Naive thymus-derived CD8-positive, alpha-beta T cell (primary cell): ENCODE measurements at regions not wholly inside any gene's neighbourhood (a gene's known extent, or its start where the extent isn't known, plus 50 kb on each side); places are given as distances from the start of the nearest gene placed in this dataset.

ENCODE experiments used
- ATAC-seq, 2 donors: fragments of 150-1000 bp; cut with Tn5 transposase in 1 of 2; sonication (Bioruptor Pico), chemical (Tn5 transposase) in 1 of 2; 1 replicate in 1 of 2; 2 replicates in 1 of 2; pipeline ENCODE4 v1.10.0; 2021; ENCODE audit warnings: mild to moderate bottlenecking in 2 of 2, moderate library complexity in 2 of 2
- POLR2A ChIA-PET: fragments of 350-600 bp; sonication (Branson Sonifier 250); formaldehyde crosslinking; loops from one replicate; lab custom pipeline; 2021; ENCODE audit warnings: antibody characterized with exemption; lab: Charles Lee
- DNase-seq, 10 donors: peaks; one replicate each; pipeline versions ENCODE4 v3.0.0 to v3.0.0-alpha.2; 2020 to 2022
- H3K27ac Mint-ChIP-seq, 10 donors: one replicate each; pipeline ENCODE4 v1.8.0; 2020 to 2022; ENCODE audit warnings: mild to moderate bottlenecking in 10 of 10, mixed read lengths in 10 of 10, moderate library complexity in 4 of 10, inconsistent platforms in 1 of 10
- H3K27me3 Mint-ChIP-seq, 5 donors: one replicate each; pipeline ENCODE4 v1.8.0; 2021 to 2022; ENCODE audit warnings: mixed read lengths in 5 of 5
- H3K36me3 Mint-ChIP-seq, 3 donors: one replicate each; pipeline ENCODE4 v1.8.0; 2020 to 2022; ENCODE audit warnings: mixed read lengths in 3 of 3, mild to moderate bottlenecking in 2 of 3, inconsistent platforms in 1 of 3
- H3K4me1 Mint-ChIP-seq, 4 donors: one replicate each; pipeline ENCODE4 v1.8.0; 2021 to 2022; ENCODE audit warnings: mixed read lengths in 4 of 4
- H3K4me3 Mint-ChIP-seq, 10 donors: one replicate each; pipeline ENCODE4 v1.8.0; 2020 to 2022; ENCODE audit warnings: mild to moderate bottlenecking in 10 of 10, mixed read lengths in 10 of 10, moderate library complexity in 6 of 10, inconsistent platforms in 1 of 10
- H3K9me3 Mint-ChIP-seq, 9 donors: one replicate each; pipeline ENCODE4 v1.8.0; 2020 to 2022; ENCODE audit warnings: mixed read lengths in 9 of 9, mild to moderate bottlenecking in 3 of 9, inconsistent platforms in 1 of 9, moderate library complexity in 1 of 9

DNA sequence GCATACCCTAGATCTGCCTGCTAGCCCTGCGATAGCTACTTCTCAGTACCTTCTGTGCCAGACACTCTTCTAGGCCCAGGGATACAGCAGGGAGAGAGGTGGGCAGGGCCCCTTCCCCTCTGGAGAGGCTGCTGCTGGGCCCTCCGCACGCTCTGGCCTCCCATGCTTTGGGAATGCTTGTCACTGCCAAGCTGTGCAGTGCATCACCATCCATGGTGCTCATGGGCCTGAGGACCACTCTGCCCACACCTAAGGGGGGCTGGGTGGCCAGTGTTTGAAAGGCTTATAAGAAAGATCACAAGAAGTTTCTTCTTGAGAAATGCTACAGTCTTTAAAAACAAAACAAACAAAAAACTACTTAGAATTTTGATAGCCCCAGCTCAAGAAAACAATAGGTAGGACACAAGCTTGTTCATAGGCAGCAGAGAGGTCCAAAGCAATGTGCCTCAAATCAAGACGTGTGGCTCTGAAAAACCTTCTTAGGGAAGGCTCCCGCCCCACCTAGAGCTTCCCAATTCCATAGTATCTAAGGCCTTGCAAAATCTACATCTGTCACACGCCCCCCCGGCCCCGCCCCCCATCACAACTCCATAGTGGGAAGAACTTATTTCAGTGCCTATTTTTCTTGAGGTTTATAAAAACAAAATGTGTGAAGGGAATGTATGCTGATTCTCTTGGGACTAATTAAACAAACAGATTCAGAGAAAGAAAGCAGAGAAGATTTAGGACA, 145.8 kb downstream of the TM9SF2 start:
- no peak for DNase-seq
- Mint-ChIP-seq H3K36me3 (peaks cover 0 to 5% (median 0%) of the 10 kb centered on the region in 3 donors), H3K27me3 (no peaks in the 10 kb centered on the region), H3K9me3 (no peaks in the 10 kb centered on the region), H3K4me3 (no peak overlapping the region), H3K27ac (no peak overlapping the region), H3K4me1 (peaks cover 0 to 10% (median 3%) of the 10 kb centered on the region in 4 donors)
- no peak for ATAC-seq
- POLR2A ChIA-PET = interaction anchor here (0.6 kb wide), 1 partner anchor 400 kb away, joined by 3 read pairs; no protein-coding TSS in a partner anchor

DNA sequence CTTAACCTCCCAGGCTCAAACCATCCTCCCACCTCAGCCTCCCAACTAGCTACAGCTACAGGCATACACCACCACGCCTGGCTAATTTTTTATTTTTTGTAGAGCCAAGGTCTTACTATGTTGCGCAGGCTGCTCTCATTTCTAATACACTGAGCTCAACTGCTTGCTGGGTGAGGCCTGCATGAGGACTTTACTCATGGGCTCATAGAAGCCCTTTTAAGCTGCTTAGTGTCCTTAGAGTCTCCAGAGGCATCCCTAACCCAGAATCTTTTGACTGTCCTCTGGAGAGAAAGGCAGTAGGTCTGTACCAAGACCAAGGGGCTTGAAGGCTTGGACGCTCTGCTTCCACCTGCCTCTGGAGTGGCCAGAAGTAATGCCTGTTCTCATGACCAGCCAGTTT, 141.6 kb downstream of the TM9SF2 start:
- ATAC-seq (no peak), DNase-seq (no peak)
- no peaks in the 10 kb centered on the region for H3K9me3 Mint-ChIP-seq
- POLR2A ChIA-PET = interaction anchor here (0.6 kb wide), 1 partner anchor 1032 kb away, joined by 3 read pairs; the partner anchor contains the start of gene TMTC4
- H3K27me3 Mint-ChIP-seq = peaks cover 0 to 1% (median 0%) of the 10 kb centered on the region in 5 donors
- peaks cover 0 to 7% (median 3%) of the 10 kb centered on the region in 4 donors for H3K4me1 Mint-ChIP-seq
- H3K27ac Mint-ChIP-seq = peak overlapping the region in 4 of 10 donors; percentile 26 to 64 (median 46)
- H3K36me3 Mint-ChIP-seq = no peaks in the 10 kb centered on the region
- no peak overlapping the region for H3K4me3 Mint-ChIP-seq

- no peak for ATAC-seq
- POLR2A ChIA-PET = no interaction called here
- no peak overlapping the region for H3K27ac Mint-ChIP-seq
- no peaks in the 10 kb centered on the region for H3K9me3 Mint-ChIP-seq
- peaks cover 0 to 7% (median 3%) of the 10 kb centered on the region in 4 donors for H3K4me1 Mint-ChIP-seq
- no peak overlapping the region for H3K4me3 Mint-ChIP-seq
- peaks cover 0 to 1% (median 0%) of the 10 kb centered on the region in 5 donors for H3K27me3 Mint-ChIP-seq
- H3K36me3 Mint-ChIP-seq = no peaks in the 10 kb centered on the region
- no peak for DNase-seq
Observed at GRCh38 chr13:99642006-99642405, 140.7 kb downstream of the TM9SF2 start.

DNA sequence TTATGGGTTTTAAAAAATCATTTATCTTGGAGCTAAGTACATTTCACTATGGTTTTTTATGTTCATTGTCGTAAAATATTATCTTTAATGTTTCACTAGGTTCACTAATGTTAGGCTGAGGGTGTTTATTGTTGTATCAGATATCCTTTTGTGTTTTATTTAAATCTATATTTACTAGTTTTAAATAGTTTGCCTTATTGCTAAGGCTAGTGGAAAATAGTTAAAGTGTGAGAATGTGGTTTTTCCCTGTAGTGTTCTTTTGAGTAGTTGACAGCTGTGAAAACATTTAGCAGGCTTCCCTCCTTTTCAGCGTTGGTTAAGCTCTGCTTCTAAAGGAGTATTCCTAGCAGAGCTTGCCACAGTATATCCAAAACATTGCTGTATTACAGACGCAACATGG, 139.0 kb downstream of the TM9SF2 start:
- Mint-ChIP-seq H3K9me3 (no peaks in the 10 kb centered on the region), H3K4me1 (peaks cover 0 to 12% (median 8%) of the 10 kb centered on the region in 4 donors), H3K27me3 (peaks cover 0 to 1% (median 0%) of the 10 kb centered on the region in 5 donors), H3K4me3 (no peak overlapping the region), H3K36me3 (no peaks in the 10 kb centered on the region), H3K27ac (no peak overlapping the region)
- ATAC-seq (no peak), DNase-seq (no peak)
- POLR2A ChIA-PET = no interaction called here

DNA sequence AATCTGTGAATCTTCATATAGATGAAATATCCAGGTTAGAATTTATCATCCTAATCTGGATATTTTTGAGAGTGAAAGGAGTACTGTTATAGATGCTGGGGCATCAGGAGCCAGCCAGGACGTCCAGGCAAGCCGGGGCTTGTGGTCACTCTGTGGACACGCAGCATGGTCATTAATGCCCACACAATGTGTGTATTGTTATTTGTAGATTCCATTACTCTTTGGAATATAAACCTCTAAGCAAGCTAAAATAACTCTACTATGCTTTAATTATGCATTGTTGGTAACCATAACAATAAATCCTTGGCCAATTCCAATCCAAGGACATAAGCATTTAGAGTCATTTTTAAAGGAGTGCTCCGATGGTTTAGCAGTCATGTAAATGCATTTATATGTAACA, 137.9 kb downstream of the TM9SF2 start:
- Mint-ChIP-seq H3K9me3 (no peaks in the 10 kb centered on the region), H3K4me3 (no peak overlapping the region), H3K27ac (no peak overlapping the region), H3K36me3 (peaks cover 0 to 3% (median 0%) of the 10 kb centered on the region in 3 donors), H3K4me1 (peaks cover 0 to 18% (median 9%) of the 10 kb centered on the region in 4 donors), H3K27me3 (peaks cover 0 to 1% (median 0%) of the 10 kb centered on the region in 5 donors)
- POLR2A ChIA-PET = no interaction called here
- DNase-seq (no peak), ATAC-seq (no peak)

- POLR2A ChIA-PET = no interaction called here
- no peak overlapping the region for H3K4me3 Mint-ChIP-seq
- H3K27me3 Mint-ChIP-seq = peaks cover 0 to 1% (median 0%) of the 10 kb centered on the region in 5 donors
- peaks cover 3 to 19% (median 7%) of the 10 kb centered on the region in 4 donors for H3K4me1 Mint-ChIP-seq
- no peak overlapping the region for H3K27ac Mint-ChIP-seq
- no peak for ATAC-seq
- no peak for DNase-seq
- H3K36me3 Mint-ChIP-seq = peaks cover 0 to 10% (median 7%) of the 10 kb centered on the region in 3 donors
- peaks cover 0 to 5% (median 0%) of the 10 kb centered on the region in 9 donors for H3K9me3 Mint-ChIP-seq
Observed at GRCh38 chr13:99636728-99637353, 135.6 kb downstream of the TM9SF2 start.

- Mint-ChIP-seq H3K4me3 (no peak overlapping the region), H3K36me3 (peaks cover 0 to 10% (median 8%) of the 10 kb centered on the region in 3 donors)
Observed at GRCh38 chr13:99636306-99636705, 135.0 kb downstream of the TM9SF2 start.

GRCh38 chr13:99634672-99635071, 133.4 kb downstream of the TM9SF2 start:
- peak overlapping the region in 1 of 10 donors; percentile 81 for H3K27ac Mint-ChIP-seq
- DNase-seq (no peak), ATAC-seq (no peak)
- H3K27me3 Mint-ChIP-seq = no peaks in the 10 kb centered on the region
- H3K36me3 Mint-ChIP-seq = peaks cover 0 to 10% (median 8%) of the 10 kb centered on the region in 3 donors
- H3K4me3 Mint-ChIP-seq = no peak overlapping the region
- peaks cover 3 to 19% (median 7%) of the 10 kb centered on the region in 4 donors for H3K4me1 Mint-ChIP-seq
- peaks cover 0 to 7% (median 0%) of the 10 kb centered on the region in 9 donors for H3K9me3 Mint-ChIP-seq
- POLR2A ChIA-PET = interaction anchor here (0.7 kb wide), 1 partner anchor 15 kb away, joined by 3 read pairs; no protein-coding TSS in a partner anchor

More at GRCh38 chr13:99636306-99636705, 135.0 kb downstream of the TM9SF2 start:
- ATAC-seq = no peak
- H3K27ac Mint-ChIP-seq = no peak overlapping the region
- peaks cover 0 to 7% (median 0%) of the 10 kb centered on the region in 9 donors for H3K9me3 Mint-ChIP-seq
- H3K4me1 Mint-ChIP-seq = peaks cover 3 to 19% (median 7%) of the 10 kb centered on the region in 4 donors
- H3K27me3 Mint-ChIP-seq = peaks cover 0 to 1% (median 0%) of the 10 kb centered on the region in 5 donors
- DNase-seq = no peak
- POLR2A ChIA-PET = no interaction called here

- POLR2A ChIA-PET = no interaction called here
- ATAC-seq (no peak), DNase-seq (no peak)
- Mint-ChIP-seq H3K27me3 (no peaks in the 10 kb centered on the region), H3K9me3 (peaks cover 0 to 7% (median 0%) of the 10 kb centered on the region in 9 donors), H3K4me3 (no peak overlapping the region), H3K4me1 (peaks cover 16 to 42% (median 22%) of the 10 kb centered on the region in 4 donors), H3K36me3 (peaks cover 0 to 13% (median 10%) of the 10 kb centered on the region in 3 donors), H3K27ac (peak overlapping the region in 2 of 10 donors; percentile 4 to 9)
Observed at GRCh38 chr13:99630269-99630898, 129.1 kb downstream of the TM9SF2 start.

- no peak for DNase-seq
- H3K4me3 Mint-ChIP-seq = no peak overlapping the region
- POLR2A ChIA-PET = no interaction called here
- H3K36me3 Mint-ChIP-seq = peaks cover 0 to 14% (median 11%) of the 10 kb centered on the region in 3 donors
- peaks cover 0 to 7% (median 0%) of the 10 kb centered on the region in 9 donors for H3K9me3 Mint-ChIP-seq
- H3K4me1 Mint-ChIP-seq = peaks cover 13 to 37% (median 23%) of the 10 kb centered on the region in 4 donors
- no peaks in the 10 kb centered on the region for H3K27me3 Mint-ChIP-seq
- H3K27ac Mint-ChIP-seq = no peak overlapping the region
- no peak for ATAC-seq
Observed at GRCh38 chr13:99629641-99630040, 128.4 kb downstream of the TM9SF2 start.

- H3K27me3 Mint-ChIP-seq = no peaks in the 10 kb centered on the region
- peaks cover 0 to 10% (median 10%) of the 10 kb centered on the region in 3 donors for H3K36me3 Mint-ChIP-seq
- no peak for DNase-seq
- peaks cover 0 to 7% (median 0%) of the 10 kb centered on the region in 9 donors for H3K9me3 Mint-ChIP-seq
- POLR2A ChIA-PET = no interaction called here
- no peak overlapping the region for H3K27ac Mint-ChIP-seq
- no peak overlapping the region for H3K4me3 Mint-ChIP-seq
- H3K4me1 Mint-ChIP-seq = peaks cover 13 to 40% (median 26%) of the 10 kb centered on the region in 4 donors
- ATAC-seq = no peak
Observed at GRCh38 chr13:99628442-99628841, 127.2 kb downstream of the TM9SF2 start.

DNA sequence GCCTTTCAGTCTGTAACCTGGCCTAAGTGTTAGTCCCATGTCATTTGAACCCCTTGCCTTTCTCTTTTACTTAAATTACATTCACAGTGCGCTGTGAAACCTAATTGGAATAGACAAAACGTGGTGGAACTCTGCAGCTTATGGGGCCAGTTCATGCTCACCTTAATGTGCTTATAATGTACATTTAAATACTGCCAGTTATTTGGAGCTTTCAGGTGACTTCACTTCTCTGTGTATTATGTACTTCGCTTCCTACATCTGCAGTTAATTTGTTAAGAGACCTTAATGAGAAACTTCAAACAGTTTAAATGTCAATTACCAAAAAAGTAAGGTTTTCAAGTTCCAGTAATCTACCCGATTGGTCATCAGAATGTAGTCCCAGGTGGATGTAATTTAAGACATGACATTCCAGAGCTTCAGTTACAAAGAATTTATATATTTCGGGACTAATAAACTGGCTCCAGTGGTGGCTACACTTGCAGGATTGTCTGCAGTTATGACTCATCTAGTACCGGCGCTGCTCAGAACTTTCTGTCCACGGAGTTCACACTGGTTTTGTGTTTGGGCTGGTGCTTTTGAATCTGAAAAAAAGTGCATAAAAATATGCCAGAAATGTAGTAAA, 125.3 kb downstream of the TM9SF2 start:
- Mint-ChIP-seq H3K4me3 (peak overlapping the region in 3 of 10 donors; percentile 6 to 54 (median 40)), H3K36me3 (peaks cover 6 to 9% (median 7%) of the 10 kb centered on the region in 3 donors), H3K4me1 (peaks cover 17 to 48% (median 27%) of the 10 kb centered on the region in 4 donors), H3K27me3 (no peaks in the 10 kb centered on the region), H3K27ac (peak overlapping the region in 3 of 10 donors; percentile 2 to 58 (median 28)), H3K9me3 (no peaks in the 10 kb centered on the region)
- POLR2A ChIA-PET = interaction anchor here (0.6 kb wide), 1 partner anchor 604 kb away, joined by 3 read pairs; no protein-coding TSS in a partner anchor
- no peak for DNase-seq
- ATAC-seq = no peak
